Thymus (tissue), 11 donors: ENCODE measurements at regions not wholly inside any gene's neighbourhood (a gene's known extent, or its start where the extent isn't known, plus 50 kb on each side); places are given as distances from the start of the nearest gene placed in this dataset.

Experiments used
- DNase-seq, 9 donors: peaks; one replicate each; pipeline ENCODE4 v3.0.0-alpha.2; 2013; ENCODE audit warnings: low spot score in 9 of 9, low read depth in 6 of 9, missing footprints in 1 of 9
- H3K27ac ChIP-seq, 2 donors: one replicate each; pipeline ENCODE4 v1.5.1; 2013; ENCODE audit warnings: control low read depth in 1 of 2, low read depth in 1 of 2, low read length in 1 of 2, mild to moderate bottlenecking in 1 of 2, moderate library complexity in 1 of 2
- H3K27me3 ChIP-seq, 2 donors: one replicate each; pipeline ENCODE4 v1.5.1; 2013; ENCODE audit warnings: low read length in 1 of 2; ENCODE audit not compliant: control insufficient read depth in 2 of 2, insufficient read depth in 1 of 2
- H3K36me3 ChIP-seq, 2 donors: one replicate each; pipeline ENCODE4 v1.5.1; 2013; ENCODE audit warnings: low read length in 1 of 2, mild to moderate bottlenecking in 1 of 2, moderate library complexity in 1 of 2; ENCODE audit not compliant: control insufficient read depth in 2 of 2, insufficient read depth in 2 of 2
- H3K4me1 ChIP-seq, 2 donors: one replicate each; pipeline ENCODE4 v1.5.1; 2013; ENCODE audit warnings: low read length in 2 of 2; ENCODE audit not compliant: control insufficient read depth in 2 of 2, insufficient read depth in 2 of 2
- H3K4me3 ChIP-seq, 2 donors: one replicate each; pipeline ENCODE4 v1.5.1; 2013; ENCODE audit warnings: low read length in 2 of 2, control low read depth in 1 of 2, mild to moderate bottlenecking in 1 of 2
- H3K9me3 ChIP-seq, 2 donors: one replicate each; pipeline ENCODE4 v1.5.1; 2013; ENCODE audit warnings: low read length in 1 of 2, mild to moderate bottlenecking in 1 of 2; ENCODE audit not compliant: control insufficient read depth in 2 of 2, insufficient read depth in 1 of 2
- WGBS: extraction: QIAGEN DNeasy Blood & Tissue Kit; methylation state at CpG from one replicate; pipeline ENCODE4 v1.1.7; 2013; 5-methylcytosine and 5-hydroxymethylcytosine counted together
- donor health status: healthy.

DNA sequence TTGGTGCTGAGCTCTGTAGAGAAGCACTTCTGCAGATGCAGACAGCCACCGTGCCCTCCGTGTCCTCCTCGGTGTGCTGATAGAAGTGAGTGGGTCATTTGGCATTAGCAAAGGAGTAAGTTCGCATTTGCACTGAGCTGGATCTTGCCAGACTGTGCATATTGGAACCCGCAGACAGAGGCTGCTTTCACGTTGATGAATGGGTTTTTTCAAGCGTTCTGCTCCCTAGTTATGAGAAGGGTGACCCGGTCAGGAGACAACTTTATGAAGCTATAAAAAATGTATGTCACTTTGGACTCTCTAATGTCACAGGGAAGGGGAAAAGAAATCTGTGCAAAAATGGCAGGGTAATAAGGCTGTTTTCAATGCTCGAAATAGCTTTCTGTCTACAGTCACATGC, 739.4 kb downstream of the MCTP2 start:
- 92% methylated on average over 9 of the region's 9 CpGs for WGBS
- Histone ChIP-seq H3K27ac (no peak overlapping the region), H3K4me3 (no peak overlapping the region), H3K27me3 (no peaks in the 10 kb centered on the region), H3K4me1 (no peaks in the 10 kb centered on the region), H3K9me3 (no peaks in the 10 kb centered on the region), H3K36me3 (no peaks in the 10 kb centered on the region)
- no peak for DNase-seq

- H3K4me1 ChIP-seq = no peaks in the 10 kb centered on the region
- no peaks in the 10 kb centered on the region for H3K36me3 ChIP-seq
- H3K4me3 ChIP-seq = no peak overlapping the region
- no peaks in the 10 kb centered on the region for H3K27me3 ChIP-seq
- no peak for DNase-seq
- 94% methylated on average over 2 of the region's 2 CpGs for WGBS
- no peak overlapping the region for H3K27ac ChIP-seq
- H3K9me3 ChIP-seq = no peaks in the 10 kb centered on the region
Measured at GRCh38 chr15:94972314-94972713, 741.0 kb downstream of the MCTP2 start.

DNA sequence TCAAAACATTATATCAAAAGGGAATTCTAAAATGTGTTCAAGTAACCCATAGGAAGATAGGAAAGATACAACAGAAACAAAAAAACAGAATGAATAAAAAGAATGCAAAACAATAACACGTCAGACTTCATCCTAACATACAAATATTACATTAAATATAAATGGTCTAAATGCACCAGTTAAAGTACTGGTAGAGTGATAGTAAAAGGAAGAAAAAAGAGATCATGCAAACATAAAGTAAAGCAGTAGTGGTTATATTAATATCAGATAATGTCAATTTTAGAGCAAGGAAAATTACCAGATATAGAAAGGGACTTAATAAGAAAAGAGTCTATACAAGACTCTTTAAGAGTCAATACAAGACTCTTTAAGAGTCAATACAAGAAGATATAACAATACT, 755.7 kb downstream of the MCTP2 start:
- H3K36me3 ChIP-seq = no peaks in the 10 kb centered on the region
- H3K4me3 ChIP-seq = no peak overlapping the region
- H3K4me1 ChIP-seq = no peaks in the 10 kb centered on the region
- no peaks in the 10 kb centered on the region for H3K27me3 ChIP-seq
- 93% methylated on average over 1 of the region's 1 CpG for WGBS
- no peak for DNase-seq
- H3K27ac ChIP-seq = no peak overlapping the region
- H3K9me3 ChIP-seq = no peaks in the 10 kb centered on the region

GRCh38 chr15:94991718-94992117, 760.4 kb downstream of the MCTP2 start:
- Histone ChIP-seq H3K36me3 (no peaks in the 10 kb centered on the region), H3K4me1 (no peaks in the 10 kb centered on the region), H3K27ac (no peak overlapping the region), H3K4me3 (no peak overlapping the region), H3K9me3 (no peaks in the 10 kb centered on the region), H3K27me3 (no peaks in the 10 kb centered on the region)
- WGBS = 97% methylated on average over 8 of the region's 8 CpGs
- no peak for DNase-seq

DNA sequence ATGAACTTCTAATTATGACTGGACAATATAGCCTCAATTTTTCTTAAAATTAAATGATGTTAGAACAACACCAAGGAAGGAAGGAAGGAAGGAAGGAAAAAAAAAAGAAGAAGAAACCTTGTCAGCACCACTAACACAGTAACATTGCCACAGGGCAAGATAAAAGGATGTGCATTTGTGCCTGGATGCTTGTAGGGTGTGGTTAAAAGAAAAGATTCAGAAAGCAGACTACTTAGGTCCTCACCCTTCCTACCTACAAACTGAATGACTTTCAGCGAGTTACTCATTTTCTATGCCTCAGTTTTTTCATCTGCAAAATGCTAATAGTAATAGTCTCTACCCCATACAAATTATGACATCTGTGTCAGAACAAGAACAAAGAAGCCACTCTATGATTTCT, 778.3 kb downstream of the MCTP2 start:
- no peak overlapping the region for H3K4me3 ChIP-seq
- H3K27me3 ChIP-seq = no peaks in the 10 kb centered on the region
- WGBS = 94% methylated on average over 1 of the region's 1 CpG
- DNase-seq = no peak
- H3K4me1 ChIP-seq = no peaks in the 10 kb centered on the region
- no peak overlapping the region for H3K27ac ChIP-seq
- H3K36me3 ChIP-seq = no peaks in the 10 kb centered on the region
- no peaks in the 10 kb centered on the region for H3K9me3 ChIP-seq

DNA sequence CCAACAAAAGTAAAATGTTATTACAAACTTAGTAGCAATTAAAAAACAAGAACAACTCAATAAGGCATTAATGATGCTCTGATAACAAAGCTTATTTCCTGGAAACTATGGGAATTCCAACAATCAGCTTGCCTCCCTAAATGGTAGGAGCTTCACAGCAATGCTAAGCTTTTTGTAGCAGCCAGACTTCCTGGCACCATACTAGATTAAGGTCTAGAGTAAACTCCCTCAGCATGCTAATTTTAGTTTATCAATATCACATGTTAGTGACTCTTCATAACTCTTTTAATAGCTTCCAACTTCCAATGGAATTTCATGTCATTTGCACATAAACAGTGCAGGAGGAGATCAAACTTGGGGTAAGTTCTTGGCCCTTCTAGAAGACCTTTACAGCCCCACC, 782.0 kb downstream of the MCTP2 start:
- no peak overlapping the region for H3K27ac ChIP-seq

GRCh38 chr15:95016511-95017229, 785.3 kb downstream of the MCTP2 start:
- no peaks in the 10 kb centered on the region for H3K27me3 ChIP-seq
- DNase-seq = no peak
- 89% methylated on average over 2 of the region's 2 CpGs for WGBS
- H3K4me3 ChIP-seq = no peak overlapping the region
- no peaks in the 10 kb centered on the region for H3K36me3 ChIP-seq
- H3K27ac ChIP-seq = no peak overlapping the region
- no peaks in the 10 kb centered on the region for H3K4me1 ChIP-seq
- no peaks in the 10 kb centered on the region for H3K9me3 ChIP-seq

More for the DNA sequence above, 782.0 kb downstream of the MCTP2 start:
- H3K4me1 ChIP-seq = no peaks in the 10 kb centered on the region
- no peak overlapping the region for H3K4me3 ChIP-seq
- no peak for DNase-seq
- no peaks in the 10 kb centered on the region for H3K36me3 ChIP-seq
- H3K27me3 ChIP-seq = no peaks in the 10 kb centered on the region
- no peaks in the 10 kb centered on the region for H3K9me3 ChIP-seq

DNA sequence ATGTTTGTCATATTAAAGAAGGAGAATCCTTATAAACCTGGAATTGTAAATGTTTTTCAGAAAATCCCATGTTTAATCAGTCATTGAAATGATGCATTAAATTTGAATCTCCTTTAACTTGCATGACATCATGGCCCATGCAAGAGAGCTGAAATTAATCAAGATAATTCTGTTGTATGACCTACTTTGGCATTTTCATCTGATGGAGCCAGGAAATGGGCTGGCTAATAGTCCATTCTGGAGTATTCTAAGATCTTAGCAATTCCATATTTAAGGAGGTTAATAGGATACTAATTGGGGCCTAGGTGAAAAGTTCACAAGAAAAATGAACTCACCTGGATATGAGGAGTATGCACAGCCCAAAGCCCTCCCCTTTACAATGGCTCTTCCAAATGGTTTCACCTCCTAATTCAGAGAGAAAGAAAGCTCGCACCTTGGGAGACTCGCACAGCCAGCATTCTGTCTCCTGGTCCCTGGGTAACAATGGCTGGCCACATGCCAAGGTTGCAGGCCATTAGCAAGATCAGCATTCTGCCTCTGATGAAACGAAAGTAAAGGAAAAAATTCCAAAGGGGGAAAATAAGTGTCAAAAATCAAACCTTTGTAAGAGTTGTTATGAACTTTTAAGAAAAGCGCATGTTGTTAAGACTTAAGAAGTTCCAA, 786.4 kb downstream of the MCTP2 start:
- peak in 1 of 9 donors; percentile 1 for DNase-seq

GRCh38 chr15:95018888-95019545, 787.7 kb downstream of the MCTP2 start:
- Histone ChIP-seq H3K9me3 (no peaks in the 10 kb centered on the region), H3K27ac (no peak overlapping the region), H3K4me1 (no peaks in the 10 kb centered on the region), H3K27me3 (no peaks in the 10 kb centered on the region), H3K36me3 (no peaks in the 10 kb centered on the region), H3K4me3 (no peak overlapping the region)
- DNase-seq = no peak
- 83% methylated on average over 6 of the region's 6 CpGs for WGBS

More for the DNA sequence above, 786.4 kb downstream of the MCTP2 start:
- no peaks in the 10 kb centered on the region for H3K4me1 ChIP-seq
- 93% methylated on average over 4 of the region's 4 CpGs for WGBS
- H3K4me3 ChIP-seq = no peak overlapping the region
- H3K9me3 ChIP-seq = no peaks in the 10 kb centered on the region
- H3K36me3 ChIP-seq = no peaks in the 10 kb centered on the region
- no peak overlapping the region for H3K27ac ChIP-seq
- H3K27me3 ChIP-seq = no peaks in the 10 kb centered on the region
